Progenitor cell of endocrine pancreas (in vitro differentiated cells): ENCODE measurements at regions not wholly inside any gene's neighbourhood (a gene's known extent, or its start where the extent isn't known, plus 50 kb on each side); places are given as distances from the start of the nearest gene placed in this dataset.
"Not testable (repeated sequence)": the region's sequence is repeated elsewhere in the genome, so short reads cannot be mapped to it uniquely, and the experiment has no call there.

Experiments
- DNase-seq: peaks from one replicate; pipeline ENCODE4 v3.0.0; 2021; ENCODE audit warnings: low spot score; ENCODE audit not compliant: unreplicated experiment
- H3K27ac Mint-ChIP-seq: 2 replicates; pipeline ENCODE4 v1.8.0; 2021; ENCODE audit warnings: mild to moderate bottlenecking, moderate library complexity, mixed read lengths
- H3K27me3 Mint-ChIP-seq: 2 replicates; pipeline ENCODE4 v1.8.0; 2021; ENCODE audit warnings: mixed read lengths
- H3K36me3 Mint-ChIP-seq: 2 replicates; pipeline ENCODE4 v1.8.0; 2022; ENCODE audit warnings: mixed read lengths; ENCODE audit not compliant: insufficient read depth
- H3K4me1 Mint-ChIP-seq: 2 replicates; pipeline ENCODE4 v1.8.0; 2021; ENCODE audit warnings: low read depth, mixed read lengths
- H3K4me3 Mint-ChIP-seq: 2 replicates; pipeline ENCODE4 v1.8.0; 2021; ENCODE audit warnings: low read depth, mild to moderate bottlenecking, moderate library complexity, mixed read lengths
- H3K9me3 Mint-ChIP-seq: 2 replicates; pipeline ENCODE4 v1.8.0; 2021; ENCODE audit warnings: low read depth, mixed read lengths
- CTCF ChIP-seq: fragments of 200-600 bp; sonication (generic); IDR thresholded peaks from one replicate; pipeline ENCODE4 v1.5.0; 2021; ENCODE audit warnings: antibody characterized with exemption, mild to moderate bottlenecking; ENCODE audit not compliant: unreplicated experiment

GRCh38 chr15:95192923-95193322 is 961.6 kb downstream of the MCTP2 start:
- no peak overlapping the region for H3K4me3 Mint-ChIP-seq

DNA sequence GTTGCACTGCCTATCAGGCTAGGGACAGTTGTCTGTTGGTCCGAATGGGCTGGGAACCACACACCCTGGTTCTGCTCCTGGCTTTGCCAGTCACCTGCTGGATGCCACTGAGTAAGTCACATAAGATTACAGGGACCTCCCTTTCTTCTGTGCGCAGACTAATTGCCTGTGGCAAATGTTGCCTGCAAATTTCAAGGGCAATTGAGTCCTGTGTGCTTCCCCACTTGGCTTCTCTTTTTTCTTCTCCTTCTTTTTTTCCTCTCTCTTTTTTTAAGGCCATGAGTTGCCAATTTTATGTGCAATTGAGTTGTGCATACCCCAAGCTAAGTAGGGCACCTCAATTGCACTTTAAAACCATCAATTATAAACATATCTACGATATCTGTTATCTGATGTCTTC is 963.4 kb downstream of the MCTP2 start:
- Mint-ChIP-seq H3K9me3 (peaks cover 7% of the 10 kb centered on the region), H3K4me3 (no peak overlapping the region), H3K4me1 (peaks cover 15% of the 10 kb centered on the region), H3K36me3 (no peaks in the 10 kb centered on the region), H3K27ac (no peak overlapping the region), H3K27me3 (no peaks in the 10 kb centered on the region)
- no peak for TF ChIP-seq CTCF
- no peak for DNase-seq

More at GRCh38 chr15:95192923-95193322, 961.6 kb downstream of the MCTP2 start:
- H3K27ac Mint-ChIP-seq, result no peak overlapping the region
- peaks cover 12% of the 10 kb centered on the region for H3K9me3 Mint-ChIP-seq
- no peak for TF ChIP-seq CTCF
- DNase-seq, result no peak
- no peaks in the 10 kb centered on the region for H3K36me3 Mint-ChIP-seq
- peaks cover 15% of the 10 kb centered on the region for H3K4me1 Mint-ChIP-seq
- no peaks in the 10 kb centered on the region for H3K27me3 Mint-ChIP-seq

DNA sequence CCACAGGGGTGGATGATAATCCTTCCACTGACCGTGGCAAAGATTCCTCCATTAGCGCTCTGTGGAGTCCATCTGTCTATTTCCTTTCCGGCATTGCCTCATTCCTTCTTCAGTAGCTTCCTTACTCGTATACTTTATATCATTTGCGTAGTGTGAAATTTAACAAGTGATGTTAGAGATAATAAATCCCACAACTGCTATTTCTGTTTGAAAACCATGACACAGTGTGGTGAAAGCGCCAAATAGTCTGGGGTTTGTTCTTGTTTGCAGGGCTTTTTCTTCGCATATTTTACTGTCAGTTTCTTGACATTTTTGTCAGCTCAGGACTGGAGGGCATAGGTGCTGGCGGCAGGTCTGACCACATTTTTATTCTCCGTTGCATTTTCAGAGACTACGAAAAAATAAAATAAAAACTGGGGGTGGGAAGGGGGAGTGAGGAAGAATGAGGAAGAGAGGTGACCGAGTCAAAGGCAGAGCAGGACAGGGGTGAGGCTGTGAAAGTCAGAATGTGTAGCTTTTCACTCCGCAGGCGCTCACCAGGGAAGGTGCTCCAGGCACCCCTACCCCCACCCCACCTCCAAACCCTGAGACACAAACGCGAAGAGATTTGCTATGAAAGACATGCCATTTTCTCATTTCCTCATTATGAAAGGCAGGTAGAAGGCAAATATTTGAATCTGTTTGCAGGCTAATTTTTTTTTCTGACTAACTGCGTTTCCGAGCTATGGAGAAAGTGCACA is 965.0 kb downstream of the MCTP2 start:
- DNase-seq, result no peak
- peaks cover 16% of the 10 kb centered on the region for H3K9me3 Mint-ChIP-seq
- H3K4me3 Mint-ChIP-seq, result peak overlapping the region; percentile 54
- peaks cover 15% of the 10 kb centered on the region for H3K4me1 Mint-ChIP-seq
- H3K36me3 Mint-ChIP-seq, result no peaks in the 10 kb centered on the region
- TF ChIP-seq CTCF, result no peak
- H3K27ac Mint-ChIP-seq, result peak overlapping the region; percentile 60
- H3K27me3 Mint-ChIP-seq, result no peaks in the 10 kb centered on the region

- Mint-ChIP-seq H3K27me3 (no peaks in the 10 kb centered on the region), H3K4me3 (no peak overlapping the region), H3K27ac (peak overlapping the region; percentile 14), H3K9me3 (peaks cover 48% of the 10 kb centered on the region), H3K36me3 (peaks cover 5% of the 10 kb centered on the region), H3K4me1 (no peaks in the 10 kb centered on the region)
- DNase-seq, result no peak
- TF ChIP-seq CTCF, result no peak
Measured at GRCh38 chr15:95202569-95203349, 971.4 kb downstream of the MCTP2 start.

GRCh38 chr15:95205077-95205476 is 973.7 kb downstream of the MCTP2 start:
- H3K4me1 Mint-ChIP-seq, result no peaks in the 10 kb centered on the region
- no peak for TF ChIP-seq CTCF
- H3K36me3 Mint-ChIP-seq, result peaks cover 6% of the 10 kb centered on the region
- no peaks in the 10 kb centered on the region for H3K27me3 Mint-ChIP-seq
- no peak overlapping the region for H3K4me3 Mint-ChIP-seq
- DNase-seq, result no peak
- peaks cover 44% of the 10 kb centered on the region for H3K9me3 Mint-ChIP-seq
- no peak overlapping the region for H3K27ac Mint-ChIP-seq

DNA sequence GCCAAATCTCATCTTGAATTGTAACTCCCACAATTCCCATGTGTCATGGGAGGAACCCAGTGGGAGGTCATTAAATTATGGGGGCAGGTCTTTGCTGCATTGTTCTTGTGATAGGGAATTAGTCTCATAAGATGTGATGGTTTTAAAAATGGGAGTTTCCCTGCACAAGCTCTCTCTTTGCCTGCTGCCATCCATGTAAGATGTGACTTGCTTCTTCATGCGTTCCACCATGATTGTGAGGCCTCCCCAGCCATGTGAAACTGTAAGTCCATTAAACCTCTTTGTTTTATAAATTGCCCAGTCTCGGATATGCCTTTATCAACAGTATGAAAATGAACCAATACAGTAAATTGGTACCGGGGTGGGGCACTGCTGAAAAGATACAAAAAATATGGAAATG is 974.5 kb downstream of the MCTP2 start:
- H3K27me3 Mint-ChIP-seq, H3K27ac Mint-ChIP-seq, DNase-seq, H3K36me3 Mint-ChIP-seq, H3K4me3 Mint-ChIP-seq, H3K4me1 Mint-ChIP-seq: not testable (repeated sequence)
- H3K9me3 Mint-ChIP-seq, result peaks cover 38% of the 10 kb centered on the region
